Esophagus squamous epithelium (tissue), 5 donors: ENCODE measurements at regions not wholly inside any gene's neighbourhood (a gene's known extent, or its start where the extent isn't known, plus 50 kb on each side); places are given as distances from the start of the nearest gene placed in this dataset.

Source experiments
- DNase-seq: peaks from one replicate; lab custom pipeline; 2025; lab: John Stamatoyannopoulos, UW
- H3K27ac ChIP-seq, 4 donors: fragments of 200-600 bp; sonication (generic); one replicate each; pipeline ENCODE4 v1.5.1; 2016 to 2019; ENCODE audit warnings: mild to moderate bottlenecking in 1 of 4
- H3K27me3 ChIP-seq, 4 donors: fragments of 200-600 bp; sonication (generic); 1 replicate in 3 of 4; 2 replicates in 1 of 4; pipeline versions ENCODE4 v1.5.1 to v1.6.0; 2017 to 2021; ENCODE audit warnings: antibody characterized with exemption in 1 of 4
- H3K36me3 ChIP-seq, 3 donors: fragments of 200-600 bp; sonication (generic); one replicate each; pipeline ENCODE4 v1.5.1; 2016 to 2019
- H3K4me1 ChIP-seq, 3 donors: fragments of 200-600 bp; sonication (generic); one replicate each; pipeline ENCODE4 v1.5.1; 2017 to 2019
- H3K4me3 ChIP-seq, 4 donors: fragments of 200-600 bp; sonication (generic); 1 replicate in 3 of 4; 2 replicates in 1 of 4; pipeline ENCODE4 v1.5.1; 2016 to 2019; ENCODE audit warnings: mild to moderate bottlenecking in 2 of 4, moderate library complexity in 1 of 4
- H3K9me3 ChIP-seq, 3 donors: fragments of 200-600 bp; sonication (generic); one replicate each; pipeline ENCODE4 v1.5.1; 2016 to 2019
- CTCF ChIP-seq, 6 experiments: fragments of 450-650 bp in 4 of 6; fragments of 200-600 bp in 2 of 6; sonication (generic) in 2 of 6; IDR thresholded peaks; one replicate each; pipeline ENCODE4 v1.5.1; 2016 to 2019; ENCODE audit warnings: antibody characterized with exemption in 6 of 6, mild to moderate bottlenecking in 4 of 6, moderate library complexity in 4 of 6
- POLR2A ChIP-seq, 4 donors: fragments of 450-650 bp; IDR thresholded peaks; one replicate each; pipeline ENCODE4 v1.6.1; 2017; ENCODE audit warnings: antibody characterized with exemption in 4 of 4, mild to moderate bottlenecking in 4 of 4, moderate library complexity in 3 of 4
- WGBS, 2 donors: methylation state at CpG; one replicate each; pipeline ENCODE4 v1.1.5; 2018; 5-methylcytosine and 5-hydroxymethylcytosine counted together
- intact Hi-C: fragments of 100-400 bp; cut with DNase I; formaldehyde crosslinking; loops from one replicate; pipeline ENCODE4 v1.15.0; 2022
- donor health status: DM: yes; HTN: yes; CAD: no.

GRCh38 chr1:60822252-60822651 is 260.1 kb upstream of the NFIA start:
- WGBS, 2 donors = 46% methylated on average over 1 of the region's 1 CpG
- no peaks in the 10 kb centered on the region for H3K36me3 ChIP-seq

GRCh38 chr1:60821156-60821555 is 261.2 kb upstream of the NFIA start:
- no peaks in the 10 kb centered on the region for H3K27me3 ChIP-seq
- no peaks in the 10 kb centered on the region for H3K4me1 ChIP-seq
- H3K27ac ChIP-seq = no peak overlapping the region
- 75 to 88% methylated on average over 1 of the region's 1 CpG for WGBS, 2 donors
- intact Hi-C loops = no loop called here
- H3K4me3 ChIP-seq = no peak overlapping the region
- no peak for DNase-seq
- TF ChIP-seq POLR2A (IDR thresholded peaks at IDR 0.05) (no peak), CTCF (IDR thresholded peaks at IDR 0.05) (no peak)
- no peaks in the 10 kb centered on the region for H3K9me3 ChIP-seq
- no peaks in the 10 kb centered on the region for H3K36me3 ChIP-seq

More at GRCh38 chr1:60822252-60822651, 260.1 kb upstream of the NFIA start:
- H3K4me1 ChIP-seq = no peaks in the 10 kb centered on the region
- no peak overlapping the region for H3K27ac ChIP-seq
- DNase-seq = no peak
- no peak overlapping the region for H3K4me3 ChIP-seq
- H3K9me3 ChIP-seq = no peaks in the 10 kb centered on the region
- intact Hi-C loops = no loop called here
- no peaks in the 10 kb centered on the region for H3K27me3 ChIP-seq
- TF ChIP-seq POLR2A (IDR thresholded peaks at IDR 0.05) = no peak
- TF ChIP-seq CTCF (IDR thresholded peaks at IDR 0.05) = no peak

- H3K4me1 ChIP-seq = no peaks in the 10 kb centered on the region
- DNase-seq = no peak
- TF ChIP-seq CTCF (IDR thresholded peaks at IDR 0.05) = no peak
- TF ChIP-seq POLR2A (IDR thresholded peaks at IDR 0.05) = no peak
- WGBS, 2 donors = 57 to 61% methylated on average over 4 of the region's 4 CpGs
- no peaks in the 10 kb centered on the region for H3K27me3 ChIP-seq
- H3K36me3 ChIP-seq = no peaks in the 10 kb centered on the region
- no peak overlapping the region for H3K27ac ChIP-seq
- no peak overlapping the region for H3K4me3 ChIP-seq
- intact Hi-C loops = no loop called here
- H3K9me3 ChIP-seq = no peaks in the 10 kb centered on the region
Observed at GRCh38 chr1:60818969-60819701, 263.2 kb upstream of the NFIA start.

GRCh38 chr1:60813071-60813470 is 269.3 kb upstream of the NFIA start:
- H3K36me3 ChIP-seq = no peaks in the 10 kb centered on the region
- no peaks in the 10 kb centered on the region for H3K4me1 ChIP-seq
- TF ChIP-seq CTCF (IDR thresholded peaks at IDR 0.05) = no peak
- TF ChIP-seq POLR2A (IDR thresholded peaks at IDR 0.05) = no peak
- H3K4me3 ChIP-seq = no peak overlapping the region
- no peaks in the 10 kb centered on the region for H3K27me3 ChIP-seq
- WGBS, 2 donors = 71 to 78% methylated on average over 3 of the region's 3 CpGs
- intact Hi-C loops = no loop called here
- H3K27ac ChIP-seq = no peak overlapping the region
- no peaks in the 10 kb centered on the region for H3K9me3 ChIP-seq
- DNase-seq = no peak

GRCh38 chr1:60809204-60809980 is 273.0 kb upstream of the NFIA start:
- no peaks in the 10 kb centered on the region for H3K27me3 ChIP-seq
- TF ChIP-seq CTCF (IDR thresholded peaks at IDR 0.05) = no peak
- TF ChIP-seq POLR2A (IDR thresholded peaks at IDR 0.05) = no peak
- H3K27ac ChIP-seq = no peak overlapping the region
- H3K4me3 ChIP-seq = no peak overlapping the region
- 66% methylated on average over 8 of the region's 8 CpGs for WGBS, 2 donors
- no peaks in the 10 kb centered on the region for H3K36me3 ChIP-seq
- DNase-seq = no peak
- H3K9me3 ChIP-seq = no peaks in the 10 kb centered on the region
- intact Hi-C loops = no loop called here
- no peaks in the 10 kb centered on the region for H3K4me1 ChIP-seq
